C4-2B (cell line): ENCODE measurements at regions not wholly inside any gene's neighbourhood (a gene's known extent, or its start where the extent isn't known, plus 50 kb on each side); places are given as distances from the start of the nearest gene placed in this dataset.

Experiments used
- H3K27ac ChIP-seq: fragments of 450-650 bp; 2 replicates; pipeline ENCODE4 v1.5.1; 2017
- CTCF ChIP-seq: fragments of 450-650 bp; conservative IDR thresholded peaks from 2 replicates; pipeline ENCODE4 v1.5.1; 2017; ENCODE audit warnings: mild to moderate bottlenecking
- ZFX ChIP-seq: fragments of 450-650 bp; IDR thresholded peaks from 2 replicates; pipeline ENCODE4 v1.6.1; 2017

GRCh38 chr11:112471731-112472130 lies 211.1 kb upstream of the PLET1 start:
- H3K27ac ChIP-seq, result no peak overlapping the region
- TF ChIP-seq ZFX (no peak), CTCF (no peak)

- H3K27ac ChIP-seq, result no peak overlapping the region
- TF ChIP-seq CTCF (no peak), ZFX (no peak)
These were observed 216.5 kb upstream of the PLET1 start for GRCh38 chr11:112477152-112477551.

GRCh38 chr11:112477581-112478317 lies 217.1 kb upstream of the PLET1 start:
- TF ChIP-seq ZFX (no peak), CTCF (no peak)
- no peak overlapping the region for H3K27ac ChIP-seq

- no peak overlapping the region for H3K27ac ChIP-seq
- TF ChIP-seq CTCF (no peak), ZFX (no peak)
These were observed 218.1 kb upstream of the PLET1 start for GRCh38 chr11:112478806-112479205.

GRCh38 chr11:112481431-112481830 lies 220.8 kb upstream of the PLET1 start:
- TF ChIP-seq CTCF, result no peak
- no peak for TF ChIP-seq ZFX
- no peak overlapping the region for H3K27ac ChIP-seq

- H3K27ac ChIP-seq, result no peak overlapping the region
- no peak for TF ChIP-seq ZFX
- TF ChIP-seq CTCF, result no peak
These were observed 221.2 kb upstream of the PLET1 start for GRCh38 chr11:112481893-112482292.

GRCh38 chr11:112485280-112485679 lies 224.6 kb upstream of the PLET1 start:
- no peak overlapping the region for H3K27ac ChIP-seq
- TF ChIP-seq CTCF (no peak), ZFX (no peak)
